Fibroblast of peridontal ligament (primary cell): ENCODE measurements at regions not wholly inside any gene's neighbourhood (a gene's known extent, or its start where the extent isn't known, plus 50 kb on each side); places are given as distances from the start of the nearest gene placed in this dataset.

ENCODE experiments used
- DNase-seq: peaks from one replicate; pipeline ENCODE4 v3.0.0-alpha.2; 2010; ENCODE audit errors: extremely low read depth

DNA sequence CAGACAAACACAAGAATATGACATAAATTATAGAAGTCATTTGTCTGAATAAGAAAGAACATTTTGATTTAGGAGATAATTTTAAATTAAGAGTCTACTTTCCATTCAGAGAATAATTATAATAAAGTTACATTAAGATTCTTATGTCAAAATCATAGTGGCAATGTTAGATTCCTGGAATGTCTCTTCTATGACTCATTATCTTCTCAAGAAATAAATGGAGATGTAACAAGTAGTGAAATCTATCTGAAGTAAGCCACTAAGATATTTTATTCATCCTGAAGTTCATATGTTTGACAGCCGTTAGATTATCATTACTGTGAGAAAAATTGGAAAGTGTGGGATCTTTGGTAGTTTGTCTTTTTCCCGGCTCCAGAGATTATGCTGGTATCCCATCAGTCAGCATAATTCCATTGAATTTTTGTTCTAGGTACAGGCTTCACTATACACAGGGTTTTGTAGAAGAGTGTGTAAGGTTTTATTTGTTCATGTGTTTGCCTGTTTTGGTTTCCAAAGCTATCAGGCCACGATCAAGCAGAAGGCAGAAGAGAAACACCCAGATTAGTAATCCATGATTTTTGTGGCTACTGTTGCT is 1246.6 kb upstream of the LRRTM1 start:
- DNase-seq: no peak

DNA sequence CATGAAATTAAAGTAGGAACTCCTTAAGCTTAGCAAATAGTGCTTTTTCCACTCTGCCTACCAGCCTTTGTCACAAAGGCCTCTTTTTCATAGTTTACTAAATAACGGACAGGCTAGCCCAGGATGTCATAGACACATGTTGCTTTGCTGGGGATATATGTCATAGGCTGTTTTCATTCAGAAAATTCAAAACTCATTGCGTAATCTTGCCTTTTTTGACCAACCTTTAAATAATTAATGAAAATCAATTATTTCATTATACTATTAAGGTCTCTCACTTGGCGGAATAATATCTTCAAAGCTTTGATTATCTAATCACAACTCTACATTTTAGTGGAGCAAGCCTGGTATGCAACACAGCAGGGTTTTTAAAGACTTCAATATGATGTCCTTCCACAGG is 1245.7 kb upstream of the LRRTM1 start:
- DNase-seq: no peak

DNA sequence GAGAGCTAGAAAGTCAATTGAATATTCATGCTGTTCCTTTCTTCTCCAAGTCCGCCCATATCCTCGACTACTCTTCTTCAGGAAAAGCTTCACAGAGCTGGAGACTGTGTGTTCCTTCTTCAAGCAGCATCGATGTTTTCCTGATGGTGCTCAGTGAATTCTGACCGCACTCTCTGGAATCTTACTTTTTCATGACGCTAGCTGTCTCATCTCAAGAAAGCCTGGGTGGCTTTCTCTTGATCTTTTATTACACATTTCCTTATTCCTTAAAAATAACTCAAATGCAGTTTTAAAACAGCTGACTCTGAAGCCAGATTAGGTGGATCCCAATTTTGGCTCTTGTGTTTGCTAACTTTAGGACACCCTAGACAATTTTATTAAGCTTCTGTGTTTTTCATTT is 1245.1 kb upstream of the LRRTM1 start:
- DNase-seq: no peak

DNA sequence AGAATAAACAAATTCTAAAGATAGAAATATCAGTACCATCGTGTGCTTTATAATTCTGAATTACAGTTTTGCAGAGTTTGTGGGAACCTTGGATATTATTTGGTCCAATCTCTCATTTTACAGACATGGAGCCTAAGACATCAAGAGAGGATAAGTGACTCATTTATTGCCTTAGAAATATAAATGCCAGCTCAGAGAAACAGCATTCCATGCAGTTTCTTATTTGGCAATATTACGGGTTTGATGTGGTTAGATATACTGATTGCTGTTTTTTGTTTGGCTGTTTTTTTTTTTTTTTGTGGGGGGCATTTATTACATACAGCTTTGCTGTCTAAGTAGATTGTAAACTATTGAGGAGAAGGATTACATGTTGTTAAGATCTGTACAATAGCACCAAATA is 1241.1 kb upstream of the LRRTM1 start:
- DNase-seq: no peak

DNA sequence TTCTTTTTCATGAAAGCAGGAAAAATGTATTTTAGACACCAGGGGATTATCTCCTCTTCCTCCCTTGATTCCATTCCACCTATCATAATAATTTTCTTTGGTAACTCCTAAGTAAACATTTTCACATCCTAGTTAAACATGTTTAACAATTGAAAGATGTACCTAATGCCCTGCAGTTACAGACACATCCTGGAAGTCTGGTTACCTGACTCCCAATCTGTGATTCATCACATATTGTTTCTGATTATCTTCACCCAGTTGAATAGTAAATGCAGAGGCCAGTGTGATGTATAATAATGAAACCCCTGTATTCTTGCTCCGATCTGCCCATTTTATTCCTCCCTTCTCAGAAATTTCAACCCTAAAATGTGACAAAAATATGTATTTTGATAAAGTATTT is 1237.6 kb upstream of the LRRTM1 start:
- DNase-seq: no peak

DNA sequence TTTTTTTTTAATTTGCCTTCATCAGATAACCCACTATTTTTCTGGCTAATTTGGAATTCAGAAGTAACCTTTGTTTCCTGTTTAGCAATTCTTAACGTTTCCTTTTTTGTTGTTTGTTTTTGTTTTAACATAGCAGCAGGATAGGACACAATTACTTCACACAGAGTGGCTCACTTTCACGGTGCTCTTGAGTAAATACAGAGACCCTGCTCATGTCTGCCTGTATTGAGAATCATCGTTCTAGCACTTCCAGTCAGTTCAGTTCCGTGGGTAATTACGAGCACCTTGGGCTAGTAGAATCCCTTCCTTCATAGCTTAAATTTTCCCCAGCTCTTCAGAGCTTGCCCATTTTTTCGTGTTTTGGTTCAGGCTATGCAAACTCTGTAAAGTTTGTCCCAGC is 1225.4 kb upstream of the LRRTM1 start:
- DNase-seq: no peak

DNA sequence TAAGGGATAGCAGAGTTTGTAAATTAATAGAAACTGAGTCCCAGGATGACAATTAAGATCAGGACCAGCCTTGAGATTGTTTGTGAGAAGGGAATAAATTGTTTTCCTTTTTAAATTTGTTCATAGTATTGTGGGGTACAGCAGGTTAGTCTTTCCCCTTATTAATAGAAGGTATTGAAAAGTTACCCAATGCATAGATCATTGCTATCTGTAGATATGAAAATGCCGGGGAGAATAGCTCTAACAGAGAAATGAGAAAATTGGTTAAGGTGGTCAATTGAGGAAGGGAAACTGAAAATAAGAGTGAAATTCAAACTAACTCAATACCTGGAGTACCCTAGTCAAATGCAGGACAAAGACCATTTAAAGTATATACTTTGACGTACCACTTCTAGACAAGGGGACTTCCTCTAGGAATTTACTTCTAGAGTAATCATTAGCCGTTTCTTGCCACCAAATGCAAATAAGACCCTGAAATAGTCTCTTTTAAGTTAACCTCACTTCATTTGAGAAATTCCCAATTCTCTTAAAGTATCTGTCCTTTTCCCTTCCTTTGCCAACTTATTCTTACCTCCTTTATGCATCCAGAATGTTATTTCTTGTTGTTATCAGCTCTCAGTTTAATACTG is 1224.4 kb upstream of the LRRTM1 start:
- DNase-seq: no peak

DNA sequence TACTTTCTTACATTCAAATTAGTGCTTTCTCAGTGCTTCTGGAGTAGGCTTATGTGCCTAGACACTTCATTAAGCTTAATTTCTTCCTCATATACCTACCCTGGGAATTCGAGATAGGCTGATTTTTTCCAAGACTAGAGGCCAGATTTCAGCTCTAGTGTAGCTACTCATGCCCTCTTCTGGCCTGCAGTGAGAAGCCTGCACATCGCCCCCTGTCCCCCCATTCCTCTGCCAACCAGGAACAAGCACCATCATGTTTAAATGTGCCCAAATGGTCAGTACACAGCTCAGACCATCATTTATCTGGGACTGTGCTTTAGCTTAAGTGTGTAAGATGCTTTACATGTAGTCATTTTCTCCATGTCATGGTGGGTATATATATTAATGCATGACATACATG is 1218.8 kb upstream of the LRRTM1 start:
- no peak for DNase-seq

DNA sequence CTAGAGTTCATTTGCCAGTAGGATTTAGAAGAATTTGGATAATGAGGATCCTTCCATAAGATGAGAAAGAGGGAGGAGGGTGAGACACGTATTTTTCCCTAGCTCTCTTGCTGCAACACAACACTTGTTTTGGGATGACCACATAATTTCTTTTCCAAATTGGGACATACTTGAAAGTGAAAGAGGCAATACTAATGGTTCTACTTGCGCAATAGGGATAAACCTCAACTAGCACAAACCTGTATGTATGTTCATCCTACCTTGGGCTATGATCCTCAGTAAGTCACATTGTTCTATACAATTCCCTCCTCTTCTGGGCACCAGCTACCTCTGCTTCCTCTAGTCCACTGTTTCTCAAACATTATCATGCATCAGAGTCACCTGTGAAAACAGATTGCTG is 1208.8 kb upstream of the LRRTM1 start:
- DNase-seq: no peak

DNA sequence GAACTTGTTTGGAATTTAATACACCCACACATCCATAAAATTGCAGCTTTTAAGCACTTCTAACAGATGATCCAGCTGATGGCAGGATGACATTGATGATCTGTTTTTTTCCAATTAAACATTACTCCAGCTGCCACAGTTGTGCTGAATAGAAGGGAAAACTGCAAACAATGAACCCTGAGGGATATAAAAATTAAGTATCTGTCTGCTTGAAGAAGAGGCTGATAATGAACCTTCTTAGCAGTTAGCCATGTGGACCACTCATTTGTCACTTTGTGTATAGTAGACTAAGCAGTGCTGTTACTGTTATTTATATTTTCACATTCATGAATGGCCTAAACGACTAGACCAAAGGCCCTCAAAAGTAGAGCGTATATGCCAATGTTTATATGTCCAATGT is 1201.0 kb upstream of the LRRTM1 start:
- DNase-seq: no peak

DNA sequence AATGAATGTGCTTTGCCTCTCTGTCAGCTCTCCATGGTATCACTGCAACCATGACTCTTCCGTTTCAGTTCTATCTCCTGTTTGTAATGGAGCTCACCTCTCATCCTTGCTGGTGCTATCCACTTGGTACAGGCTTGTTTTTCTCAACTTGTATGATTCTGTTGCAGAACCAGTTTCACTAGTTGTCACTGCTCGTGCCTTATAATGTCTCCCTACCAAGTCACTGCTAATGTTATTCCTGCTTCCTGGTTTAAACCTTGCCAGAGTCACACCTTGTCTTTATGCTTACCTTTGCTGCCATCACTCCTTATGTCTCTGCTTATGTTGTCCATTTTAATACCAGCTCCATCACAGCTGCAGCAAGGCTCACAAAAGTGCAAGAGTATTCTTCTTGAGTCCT is 1191.0 kb upstream of the LRRTM1 start:
- no peak for DNase-seq

DNA sequence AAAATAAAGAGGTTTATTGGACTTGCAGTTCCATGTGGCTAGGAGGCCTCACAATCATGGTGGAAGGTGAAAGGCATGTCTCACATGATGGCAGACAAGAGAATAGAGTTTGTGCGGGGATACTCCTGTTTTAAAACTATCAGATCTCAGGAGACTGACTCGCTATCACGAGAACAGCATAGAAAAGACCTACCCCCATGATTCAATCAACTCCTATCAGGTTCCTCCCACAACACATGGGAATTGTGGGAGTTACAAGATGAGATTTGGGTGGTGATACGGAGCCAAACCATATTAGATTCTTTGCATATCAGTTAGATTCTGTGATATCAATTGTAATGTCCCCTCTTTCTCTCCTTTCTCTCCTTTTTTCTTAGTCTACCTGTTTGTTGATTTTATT is 1178.7 kb upstream of the LRRTM1 start:
- no peak for DNase-seq

DNA sequence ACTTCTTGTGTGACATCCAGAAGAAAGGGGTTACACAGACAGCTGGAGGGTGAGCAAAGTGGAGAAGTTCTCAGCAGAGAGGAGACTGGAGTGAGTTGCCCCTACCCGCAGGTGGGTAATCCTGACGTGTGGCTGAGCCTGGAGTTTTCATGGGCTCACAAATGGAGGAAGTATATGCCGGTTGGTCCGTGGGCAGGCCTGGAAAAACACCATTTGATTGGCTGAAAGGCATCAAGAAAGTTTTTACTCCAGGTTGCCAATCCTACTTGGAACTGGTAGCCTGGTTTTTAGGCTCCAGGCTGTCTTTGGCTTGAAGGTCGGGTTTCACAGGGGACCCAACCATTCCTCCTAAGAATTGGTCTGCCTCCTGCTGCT is 1177.4 kb upstream of the LRRTM1 start:
- DNase-seq: no peak

DNA sequence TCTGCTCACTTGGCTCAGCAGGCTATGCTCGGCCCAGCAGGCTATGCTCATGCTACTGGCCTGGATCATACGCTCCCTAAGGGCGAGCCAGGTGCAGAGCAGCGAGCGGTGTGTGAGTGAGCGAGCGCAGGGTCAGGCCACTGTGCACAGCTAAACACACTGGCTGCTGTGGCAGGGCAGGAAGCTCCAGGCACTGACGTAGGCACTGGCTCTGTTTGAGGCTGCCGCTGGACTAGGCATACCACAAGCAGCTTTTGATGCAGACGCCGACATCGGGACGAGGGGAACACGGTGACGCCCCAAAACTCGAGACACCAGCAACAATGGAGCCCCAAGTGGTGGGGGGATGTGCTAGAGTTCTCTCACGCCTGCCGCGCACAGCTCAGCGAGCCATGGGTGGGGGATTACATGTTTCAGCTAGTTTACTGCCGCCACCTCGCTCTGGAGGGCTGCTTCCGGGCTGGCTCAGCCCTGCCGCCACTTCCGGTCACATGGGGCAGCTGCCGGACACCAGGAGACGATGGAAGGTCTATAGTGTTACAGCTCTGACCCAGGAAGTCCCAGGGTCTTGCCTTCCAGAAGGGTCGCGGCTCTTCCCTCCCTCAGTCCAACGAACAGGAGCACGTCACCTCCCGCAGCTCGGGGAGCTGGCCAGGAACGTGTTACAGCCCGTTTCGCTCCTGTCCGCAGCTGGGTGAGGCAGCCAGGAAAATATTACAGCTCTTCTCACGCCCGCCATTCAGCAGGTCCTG is 1176.9 kb upstream of the LRRTM1 start:
- DNase-seq: no peak

DNA sequence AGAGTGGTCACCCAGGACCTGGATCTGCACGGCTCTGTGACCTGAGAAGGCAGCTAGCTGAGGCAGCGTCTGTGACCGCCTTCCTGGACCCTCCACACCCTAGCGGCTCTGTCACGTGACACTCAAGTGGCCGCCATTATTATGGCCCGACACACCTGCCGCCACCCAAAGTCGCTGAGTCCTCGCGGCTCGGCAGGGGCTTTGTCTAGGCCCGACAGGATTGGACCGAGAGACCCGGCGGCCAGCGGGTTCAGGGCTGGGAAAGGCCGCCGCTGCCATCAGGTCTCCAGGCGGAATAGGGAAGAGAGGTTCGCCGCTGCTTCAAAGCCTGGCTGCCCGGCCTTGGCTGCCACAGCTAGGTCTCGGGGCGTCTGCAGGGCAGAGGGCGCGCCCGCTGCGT is 1162.5 kb upstream of the LRRTM1 start:
- DNase-seq: no peak

DNA sequence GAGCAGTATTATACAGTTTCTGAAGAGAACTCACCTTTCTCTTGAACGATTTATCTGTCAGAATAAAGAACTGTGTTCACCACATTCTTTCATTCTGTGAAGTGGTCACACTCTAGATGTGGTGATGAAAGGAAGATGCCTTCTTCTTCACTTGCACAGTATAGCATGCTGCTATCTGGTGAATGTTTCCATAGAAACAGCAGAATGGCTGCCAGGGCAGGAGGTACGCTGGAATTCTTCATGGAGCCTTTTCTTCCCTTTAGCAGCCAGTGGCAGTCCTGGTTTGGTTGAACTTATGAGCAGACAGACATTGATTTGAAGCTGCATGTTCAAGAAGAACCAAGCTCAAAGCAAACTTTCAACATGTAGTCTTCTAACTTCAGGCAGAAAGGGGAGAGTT is 1157.9 kb upstream of the LRRTM1 start:
- DNase-seq: no peak

DNA sequence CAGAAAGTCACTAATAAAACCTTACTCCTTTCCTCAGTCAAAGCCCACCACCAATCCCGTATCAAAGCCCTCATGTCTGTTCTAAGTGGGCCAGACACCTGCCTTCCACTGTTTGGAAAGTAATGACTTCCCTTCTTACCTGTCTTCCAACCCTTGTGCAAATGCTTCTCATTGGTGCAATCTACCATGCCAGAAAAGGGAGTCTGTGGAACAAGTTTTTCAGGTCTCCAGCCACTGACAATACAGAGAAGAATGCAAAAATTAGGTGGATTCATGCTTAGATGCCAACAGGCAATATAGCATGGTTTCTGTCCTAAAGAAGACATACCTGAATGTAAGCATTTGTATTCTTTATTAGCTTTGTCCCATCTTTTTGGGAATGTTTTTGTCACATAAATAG is 1140.6 kb upstream of the LRRTM1 start:
- no peak for DNase-seq

DNA sequence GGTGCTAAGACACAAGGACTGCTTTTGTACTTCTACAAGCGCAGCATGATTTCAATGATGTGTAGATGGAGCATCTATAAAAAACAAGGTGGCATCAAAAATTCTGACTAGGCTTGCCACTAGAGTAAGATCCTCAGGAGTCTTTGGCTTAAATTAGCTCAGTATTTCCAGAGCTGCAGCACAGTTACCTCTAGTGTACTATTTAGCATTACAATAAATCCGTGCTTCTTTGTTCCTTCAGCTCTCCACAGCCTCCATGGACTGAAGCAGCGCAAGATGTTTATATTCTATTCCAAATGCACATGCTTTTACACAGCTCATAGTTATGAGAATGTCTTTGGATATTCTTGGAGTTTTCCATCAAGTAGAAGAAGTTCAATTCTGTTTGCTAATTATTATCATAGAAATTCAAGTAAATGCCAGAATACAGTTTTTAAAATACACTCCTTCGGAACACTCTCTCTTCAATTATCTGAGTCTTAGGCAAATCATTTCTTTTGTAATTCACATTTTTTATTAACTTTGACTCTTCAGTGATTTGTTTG is 1133.0 kb upstream of the LRRTM1 start:
- DNase-seq: no peak

DNA sequence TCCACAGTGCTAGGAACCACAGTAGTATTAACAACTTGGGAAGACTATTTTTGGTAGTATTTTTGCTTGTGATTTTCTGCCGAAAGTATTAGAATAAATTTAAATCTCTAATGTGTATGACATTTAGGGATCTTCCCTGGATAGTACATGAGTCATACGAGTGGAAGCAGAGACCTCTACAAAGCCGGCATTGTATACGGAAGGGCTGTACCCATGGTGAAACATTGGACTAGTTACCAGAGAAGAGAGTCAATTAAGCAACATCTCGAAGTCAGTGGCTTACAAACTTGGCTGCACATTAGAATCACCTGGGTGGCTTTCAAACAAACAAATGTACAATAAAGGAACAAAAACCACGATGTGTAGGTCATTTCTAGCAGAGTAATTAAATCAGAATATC is 1131.7 kb upstream of the LRRTM1 start:
- DNase-seq: no peak

DNA sequence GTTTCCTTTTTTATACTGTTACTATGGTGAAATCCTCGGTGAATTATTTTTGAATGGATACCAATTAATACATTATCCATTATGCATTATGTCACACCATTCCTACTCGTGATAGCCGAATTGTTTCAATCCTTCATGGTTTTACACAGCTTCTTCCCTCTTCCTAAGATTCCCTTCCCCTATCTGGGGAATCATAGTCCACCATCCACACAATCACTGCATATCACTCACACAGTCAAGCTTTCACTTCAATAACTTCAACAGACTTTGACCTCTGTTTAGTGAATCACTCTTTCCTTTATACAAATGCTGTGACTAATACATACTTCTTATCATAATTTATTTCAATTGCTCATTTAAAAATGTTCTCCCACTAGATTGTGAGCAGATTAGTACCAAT is 1108.1 kb upstream of the LRRTM1 start:
- no peak for DNase-seq

DNA sequence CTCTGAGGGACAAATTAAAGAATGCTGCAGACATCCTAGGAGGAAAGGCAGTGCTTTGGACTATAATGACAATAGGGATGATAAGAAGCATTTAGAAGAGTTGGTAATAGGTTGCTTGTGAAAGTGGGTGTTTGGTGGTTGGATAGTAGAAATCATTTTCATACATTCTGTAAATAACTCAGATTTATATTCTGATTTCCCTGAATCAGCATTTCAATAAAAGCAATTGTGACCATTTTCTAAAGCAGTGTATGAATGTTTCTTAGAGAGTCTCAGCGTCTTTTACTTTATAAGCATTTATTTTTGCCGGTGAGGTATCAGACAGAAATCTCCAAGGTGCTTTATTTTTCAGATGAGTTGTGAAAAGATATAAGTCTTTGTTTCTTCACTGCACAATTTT is 1099.0 kb upstream of the LRRTM1 start:
- no peak for DNase-seq

DNA sequence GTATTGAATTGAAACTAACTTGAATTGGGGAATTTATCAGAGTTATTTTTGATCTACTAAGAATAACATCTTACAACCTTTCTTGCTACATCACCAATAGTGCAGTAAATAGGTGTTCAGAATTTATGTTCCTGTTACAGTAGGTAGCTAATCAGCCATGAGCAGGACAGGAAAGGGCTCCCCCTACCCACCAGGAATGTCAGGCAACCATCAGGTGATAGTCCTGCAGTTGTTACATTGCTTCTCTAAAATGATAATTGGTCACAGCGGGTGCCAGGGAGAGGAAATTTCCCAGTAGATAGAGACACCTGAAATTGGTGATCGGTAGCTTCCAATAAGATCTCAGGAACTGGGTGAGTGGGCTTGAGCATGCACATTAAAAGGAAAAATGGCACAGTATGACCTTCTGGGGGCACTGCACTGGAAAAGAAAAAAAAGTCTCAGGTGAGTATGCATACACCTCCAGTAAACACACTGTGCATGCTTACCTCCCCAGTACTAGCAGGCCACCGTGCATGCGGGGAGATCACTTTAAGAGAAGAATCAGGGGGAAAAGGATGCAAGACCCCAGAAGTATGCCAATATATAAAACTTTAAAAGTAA is 1092.0 kb upstream of the LRRTM1 start:
- no peak for DNase-seq

DNA sequence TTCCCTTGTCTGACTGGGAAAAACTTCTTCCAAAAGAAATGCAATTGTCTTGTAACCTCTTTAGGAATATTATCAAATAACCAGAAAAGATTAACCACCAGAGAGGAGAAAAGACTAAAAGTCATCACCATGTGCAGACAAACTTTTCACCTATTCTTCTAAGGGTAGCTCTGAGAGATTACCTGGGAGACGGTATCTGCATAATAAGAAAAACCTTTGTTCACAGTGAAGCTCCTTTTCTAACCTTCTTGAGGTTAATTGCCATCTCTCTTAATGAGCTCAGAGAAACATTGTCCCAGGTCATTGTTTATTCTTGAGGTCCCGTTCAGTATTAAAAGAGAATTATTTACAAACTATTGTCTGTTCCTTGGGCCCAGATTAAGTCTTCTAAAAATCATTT is 1091.2 kb upstream of the LRRTM1 start:
- DNase-seq: no peak
